Right cardiac atrium (tissue), 5 donors: ENCODE measurements at regions not wholly inside any gene's neighbourhood (a gene's known extent, or its start where the extent isn't known, plus 50 kb on each side); places are given as distances from the start of the nearest gene placed in this dataset.

Experiments
- ATAC-seq, 2 donors: fragments of 200-7000 bp; cut with Tn5 transposase; one replicate each; pipeline versions ENCODE4 v1.8.0 to v1.9.1; 2020; ENCODE audit warnings: moderate library complexity in 2 of 2, mild to moderate bottlenecking in 1 of 2
- DNase-seq, 3 donors: peaks; one replicate each; pipeline ENCODE4 v3.0.0-alpha.2; 2020
- H3K27ac ChIP-seq: one replicate; pipeline ENCODE4 v1.5.1; 2013; ENCODE audit warnings: mild to moderate bottlenecking, low read length, control low read depth, moderate library complexity
- H3K27me3 ChIP-seq: one replicate; pipeline ENCODE4 v1.6.1; 2013; ENCODE audit not compliant: control insufficient read depth, insufficient read depth
- H3K4me1 ChIP-seq: one replicate; pipeline ENCODE4 v1.6.1; 2013; ENCODE audit warnings: low read length; ENCODE audit not compliant: control insufficient read depth, insufficient read depth
- H3K4me3 ChIP-seq: one replicate; pipeline ENCODE4 v1.5.1; 2013; ENCODE audit warnings: low read length, control low read depth
- H3K9me3 ChIP-seq: one replicate; pipeline ENCODE4 v1.6.1; 2013; ENCODE audit warnings: low read length; ENCODE audit not compliant: control insufficient read depth
- WGBS: extraction: QIAGEN DNeasy Blood & Tissue Kit; methylation state at CpG from one replicate; pipeline ENCODE4 v1.1.7; 2013; 5-methylcytosine and 5-hydroxymethylcytosine counted together
- intact Hi-C, 4 donors: fragments of 100-400 bp; cut with DNase I; formaldehyde crosslinking; loops; one replicate each; pipeline versions ENCODE4 v1.11.0 to v1.14.0; 2022 to 2023
- donor health status: healthy with polysubstance abuse.
- donor health status: DM: no; HTN: yes; CAD: no.
- donor health status: DM: no; HTN: no; CAD: no.
- donor health status: DM: no; HTN: yes; CAD: no; lungs with severe emphysema.
- donor health status: DM: yes; HTN: yes; CAD: no.

- DNase-seq = no peak
- ATAC-seq = peak; percentile 83 to 90
- Histone ChIP-seq H3K4me3 (no peak overlapping the region), H3K4me1 (peaks cover 8% of the 10 kb centered on the region), H3K9me3 (no peaks in the 10 kb centered on the region), H3K27ac (peak overlapping the region; percentile 70), H3K27me3 (no peaks in the 10 kb centered on the region)
- 16% methylated on average over 1 of the region's 1 CpG for WGBS
- intact Hi-C loops = loop anchor here in 1 of 4 donors (10.0 kb wide), 1 partner anchor 346 kb away; no protein-coding TSS in a partner anchor
Observed at GRCh38 chr3:188940573-188940932, 231.2 kb upstream of the TPRG1 start.

GRCh38 chr3:188941103-188941502 is 230.7 kb upstream of the TPRG1 start:
- Histone ChIP-seq H3K4me3 (no peak overlapping the region), H3K27me3 (no peaks in the 10 kb centered on the region), H3K27ac (peak overlapping the region; percentile 70), H3K9me3 (no peaks in the 10 kb centered on the region), H3K4me1 (peaks cover 8% of the 10 kb centered on the region)
- peak in 1 of 3 donors; percentile 37 for DNase-seq
- peak in 1 of 2 donors; percentile 43 for ATAC-seq
- WGBS = 80% methylated on average over 3 of the region's 3 CpGs
- intact Hi-C loops = loop anchor here in 1 of 4 donors (10.0 kb wide), 1 partner anchor 346 kb away; no protein-coding TSS in a partner anchor

GRCh38 chr3:188942191-188942590 is 229.6 kb upstream of the TPRG1 start:
- DNase-seq (no peak), ATAC-seq (no peak)
- no peak overlapping the region for H3K4me3 ChIP-seq
- no peaks in the 10 kb centered on the region for H3K9me3 ChIP-seq
- intact Hi-C loops = loop anchor here in 1 of 4 donors (10.0 kb wide), 1 partner anchor 347 kb away; no protein-coding TSS in a partner anchor
- H3K27me3 ChIP-seq = no peaks in the 10 kb centered on the region
- WGBS = 93% methylated on average over 2 of the region's 2 CpGs
- no peak overlapping the region for H3K27ac ChIP-seq
- H3K4me1 ChIP-seq = peaks cover 10% of the 10 kb centered on the region

- no peaks in the 10 kb centered on the region for H3K9me3 ChIP-seq
- no peak overlapping the region for H3K4me3 ChIP-seq
- ATAC-seq = no peak
- no peak for DNase-seq
- intact Hi-C loops = loop anchor here in 1 of 4 donors (10.0 kb wide), 1 partner anchor 349 kb away; no protein-coding TSS in a partner anchor
- H3K27me3 ChIP-seq = no peaks in the 10 kb centered on the region
- H3K4me1 ChIP-seq = peaks cover 13% of the 10 kb centered on the region
- no peak overlapping the region for H3K27ac ChIP-seq
Observed at GRCh38 chr3:188943591-188943990, 228.2 kb upstream of the TPRG1 start.

DNA sequence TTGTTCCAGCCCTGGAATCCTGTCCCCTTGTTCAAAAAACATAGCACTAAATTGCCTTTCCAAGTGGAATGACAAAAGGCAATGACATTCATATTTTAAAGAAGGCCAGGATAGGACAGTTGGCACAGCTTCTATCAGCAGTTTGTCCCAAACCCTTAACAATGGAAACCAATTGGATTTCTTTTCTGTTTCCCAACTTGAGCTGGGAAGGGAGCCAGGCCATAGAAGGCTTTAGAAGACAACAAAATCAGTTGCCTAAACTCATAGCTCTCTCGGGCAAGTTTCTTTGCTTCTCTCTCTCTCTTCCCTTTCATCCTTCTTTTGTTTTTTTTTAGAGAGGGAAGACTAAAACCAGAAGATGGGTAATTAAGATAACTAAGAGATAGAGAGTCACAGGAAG is 227.7 kb upstream of the TPRG1 start:
- WGBS = 32% methylated on average over 1 of the region's 1 CpG
- no peak overlapping the region for H3K4me3 ChIP-seq
- ATAC-seq (no peak), DNase-seq (no peak)
- no peak overlapping the region for H3K27ac ChIP-seq
- no peaks in the 10 kb centered on the region for H3K9me3 ChIP-seq
- intact Hi-C loops = loop anchor here in 1 of 4 donors (10.0 kb wide), 1 partner anchor 349 kb away; no protein-coding TSS in a partner anchor
- no peaks in the 10 kb centered on the region for H3K27me3 ChIP-seq
- peaks cover 17% of the 10 kb centered on the region for H3K4me1 ChIP-seq

DNA sequence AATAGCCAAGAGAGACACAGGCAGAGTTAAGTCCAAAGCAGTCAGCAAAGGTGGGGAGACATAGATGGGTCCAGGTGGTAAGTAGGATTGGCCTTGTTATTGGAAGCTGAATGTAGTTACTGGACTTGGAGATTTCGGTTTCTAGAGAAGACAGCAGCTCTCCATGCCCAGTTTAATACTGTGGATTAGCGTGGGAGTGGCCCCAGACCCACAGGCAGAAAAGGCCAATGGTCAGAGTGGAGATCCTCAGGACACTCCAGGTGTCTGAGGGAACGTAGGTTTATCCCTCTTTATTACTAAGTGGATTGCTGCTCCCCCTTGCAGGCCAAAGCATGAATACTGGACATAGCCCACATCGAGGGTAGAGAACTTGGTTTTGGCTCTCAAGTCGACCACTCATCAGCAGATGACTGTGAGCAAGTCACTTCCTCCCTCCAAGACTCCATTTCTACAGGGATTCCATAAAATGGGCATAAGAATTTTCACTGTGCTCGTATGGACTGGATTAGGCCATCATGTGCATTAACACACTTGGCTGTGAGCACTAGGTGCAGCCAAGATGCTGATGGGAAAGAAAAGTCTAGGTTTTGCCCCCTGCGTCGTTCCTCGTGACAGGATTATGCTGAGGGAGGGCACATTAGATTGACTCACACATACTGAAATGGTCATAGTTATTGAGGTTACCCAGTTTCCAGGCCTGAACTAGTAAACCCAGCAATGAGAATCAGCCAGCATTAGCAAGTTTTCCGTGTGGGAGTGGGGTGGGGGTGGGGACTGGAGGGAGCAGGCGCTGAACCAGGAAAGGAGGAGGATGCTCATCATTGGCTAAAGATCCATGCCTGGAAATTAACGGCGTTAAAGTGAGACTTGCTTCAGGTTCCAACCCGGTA is 225.2 kb upstream of the TPRG1 start:
- DNase-seq (no peak), ATAC-seq (no peak)
- peaks cover 27% of the 10 kb centered on the region for H3K4me1 ChIP-seq
- peak overlapping the region; percentile 41 for H3K4me3 ChIP-seq
- no peaks in the 10 kb centered on the region for H3K27me3 ChIP-seq
- intact Hi-C loops = loop anchor here in 1 of 4 donors (10.0 kb wide), 1 partner anchor 352 kb away; no protein-coding TSS in a partner anchor
- whole genome bisulfite sequencing = 62% methylated on average over 14 of the region's 14 CpGs
- no peaks in the 10 kb centered on the region for H3K9me3 ChIP-seq
- peak overlapping the region; percentile 97 for H3K27ac ChIP-seq

DNA sequence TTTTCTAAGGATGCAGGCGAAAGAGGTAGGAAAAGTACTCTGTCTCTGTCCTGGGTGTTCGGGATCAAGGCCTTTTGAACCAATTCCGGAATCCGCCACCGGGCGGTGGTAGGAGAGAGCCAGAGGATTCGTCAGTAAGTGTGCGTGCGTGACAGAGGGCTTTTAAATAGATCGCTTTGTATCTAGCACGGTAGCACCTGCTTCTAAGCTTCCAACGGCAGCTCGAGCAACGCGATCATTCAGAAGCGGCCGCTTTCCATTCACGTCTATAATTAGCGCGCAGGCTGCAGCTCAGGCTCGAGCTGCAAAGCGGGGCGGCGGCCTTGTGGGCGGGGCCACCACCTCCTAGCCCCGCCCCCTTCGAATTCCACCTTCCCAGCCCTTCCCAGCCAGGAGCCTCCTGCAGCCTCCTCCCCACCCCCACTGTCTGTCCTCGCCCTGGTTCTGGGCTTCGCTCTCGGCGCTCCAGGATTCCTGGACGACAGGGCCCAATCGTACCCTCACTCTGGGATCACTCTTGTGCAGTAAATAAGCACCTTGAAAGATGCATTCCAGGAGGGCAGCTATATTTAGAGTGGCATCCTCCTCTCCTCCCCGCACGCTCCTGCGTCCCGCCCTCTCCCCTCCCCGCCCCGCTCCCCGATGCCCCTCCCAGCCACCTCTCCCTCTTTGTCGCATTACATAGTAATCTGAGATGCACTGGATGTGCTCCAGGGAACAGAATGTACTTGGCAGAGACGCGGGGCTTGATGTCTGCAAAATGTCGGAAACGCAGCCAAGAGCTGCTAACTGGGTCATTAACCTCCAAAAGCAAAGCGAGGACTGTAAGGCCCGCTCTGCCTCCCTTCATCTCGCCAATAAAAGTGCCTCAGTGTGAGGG is 224.1 kb upstream of the TPRG1 start:
- DNase-seq (peak; percentile 95 to 97 (median 96)), ATAC-seq (peak; percentile 91 to 92)
- H3K27ac ChIP-seq = peak overlapping the region; percentile 97
- H3K4me3 ChIP-seq = peak overlapping the region; percentile 41
- peaks cover 30% of the 10 kb centered on the region for H3K4me1 ChIP-seq
- 4% methylated on average over 48 of the region's 48 CpGs for WGBS
- intact Hi-C loops = loop anchor here in 1 of 4 donors (10.0 kb wide), 1 partner anchor 353 kb away; no protein-coding TSS in a partner anchor
- H3K9me3 ChIP-seq = no peaks in the 10 kb centered on the region
- H3K27me3 ChIP-seq = no peaks in the 10 kb centered on the region

GRCh38 chr3:188948281-188948996 is 223.3 kb upstream of the TPRG1 start:
- DNase-seq (peak in 1 of 3 donors; percentile 41), ATAC-seq (peak in 1 of 2 donors; percentile 6)
- Histone ChIP-seq H3K4me1 (peaks cover 30% of the 10 kb centered on the region), H3K4me3 (no peak overlapping the region), H3K9me3 (no peaks in the 10 kb centered on the region), H3K27me3 (no peaks in the 10 kb centered on the region), H3K27ac (peak overlapping the region; percentile 97)
- 24% methylated on average over 10 of the region's 10 CpGs for WGBS
- intact Hi-C loops = loop anchor here in 1 of 4 donors (10.0 kb wide), 1 partner anchor 354 kb away; no protein-coding TSS in a partner anchor

- no peak for ATAC-seq
- 50% methylated on average over 4 of the region's 4 CpGs for WGBS
- H3K27ac ChIP-seq = peak overlapping the region; percentile 97
- H3K27me3 ChIP-seq = no peaks in the 10 kb centered on the region
- H3K4me3 ChIP-seq = no peak overlapping the region
- H3K9me3 ChIP-seq = no peaks in the 10 kb centered on the region
- no peak for DNase-seq
- intact Hi-C loops = loop anchor here in 1 of 4 donors (10.0 kb wide), 1 partner anchor 354 kb away; no protein-coding TSS in a partner anchor
- peaks cover 30% of the 10 kb centered on the region for H3K4me1 ChIP-seq
Observed at GRCh38 chr3:188948997-188949389, 222.8 kb upstream of the TPRG1 start.

DNA sequence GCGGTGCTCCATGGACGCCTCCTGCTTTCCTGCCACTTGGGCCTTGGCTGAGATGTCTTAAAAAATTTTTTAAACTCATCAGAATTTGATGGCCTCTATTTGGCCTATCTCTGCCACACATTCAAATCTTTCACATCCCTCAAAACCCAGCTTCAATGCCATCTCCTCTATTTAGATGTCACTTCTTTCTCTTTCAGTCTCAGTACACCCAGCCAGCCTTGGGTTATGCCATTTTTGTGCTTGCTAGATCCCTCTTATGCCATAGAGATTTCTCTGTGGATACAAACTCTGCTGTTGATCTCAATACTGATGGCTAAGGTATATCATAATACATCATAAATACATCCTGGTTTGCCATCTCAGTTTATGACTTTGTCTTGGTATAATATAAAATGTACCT is 222.3 kb upstream of the TPRG1 start:
- intact Hi-C loops = loop anchor here in 1 of 4 donors (10.0 kb wide), 1 partner anchor 355 kb away; no protein-coding TSS in a partner anchor
- peaks cover 30% of the 10 kb centered on the region for H3K4me1 ChIP-seq
- H3K27me3 ChIP-seq = no peaks in the 10 kb centered on the region
- WGBS = 80% methylated on average over 2 of the region's 2 CpGs
- no peak for DNase-seq
- no peaks in the 10 kb centered on the region for H3K9me3 ChIP-seq
- peak overlapping the region; percentile 97 for H3K27ac ChIP-seq
- no peak overlapping the region for H3K4me3 ChIP-seq
- no peak for ATAC-seq
